HG02642 (cell line): ENCODE measurements at regions not wholly inside any gene's neighbourhood (a gene's known extent, or its start where the extent isn't known, plus 50 kb on each side); places are given as distances from the start of the nearest gene placed in this dataset.
"Not testable (repeated sequence)": the region's sequence is repeated elsewhere in the genome, so short reads cannot be mapped to it uniquely, and the experiment has no call there.

Experiments
- ATAC-seq: cut with Tn5 transposase; IDR thresholded peaks from one replicate; pipeline ENCODE4 v1.9.1; 2021; ENCODE audit warnings: mild to moderate bottlenecking; ENCODE audit not compliant: unreplicated experiment, poor library complexity

DNA sequence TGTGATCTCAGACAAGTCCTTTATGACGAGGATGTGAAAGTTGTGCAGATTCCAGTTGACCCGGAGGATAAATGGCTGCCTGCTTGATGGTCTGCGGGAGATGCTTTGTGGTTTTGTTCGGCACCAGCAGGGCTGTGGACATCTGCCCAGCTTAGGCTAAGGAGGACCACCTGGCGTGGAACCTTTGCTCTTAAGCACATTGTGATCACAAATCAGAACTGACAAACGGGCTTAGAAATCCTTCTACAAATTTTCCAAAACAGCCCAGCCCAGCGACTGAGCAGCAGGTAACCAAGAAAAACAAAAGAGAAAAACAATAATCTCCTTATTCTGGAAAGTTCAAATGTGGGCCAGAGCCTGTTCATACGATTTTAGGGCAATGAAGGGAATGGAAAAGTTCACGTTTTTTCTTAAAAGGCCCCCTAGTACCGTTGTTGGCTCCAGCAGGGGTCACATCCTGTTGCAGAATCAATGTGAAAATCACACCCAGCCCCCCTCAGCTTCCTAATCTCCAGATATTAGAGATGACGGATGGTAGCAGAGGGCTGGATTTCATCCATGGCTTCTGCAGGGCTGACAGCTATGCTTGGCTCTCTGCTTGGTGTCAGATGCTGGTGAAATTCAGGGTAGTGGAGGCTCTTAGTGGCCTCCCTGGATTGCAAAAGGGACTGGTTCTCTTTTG, 81.1 kb upstream of the RFLNA start:
- no peak for ATAC-seq

DNA sequence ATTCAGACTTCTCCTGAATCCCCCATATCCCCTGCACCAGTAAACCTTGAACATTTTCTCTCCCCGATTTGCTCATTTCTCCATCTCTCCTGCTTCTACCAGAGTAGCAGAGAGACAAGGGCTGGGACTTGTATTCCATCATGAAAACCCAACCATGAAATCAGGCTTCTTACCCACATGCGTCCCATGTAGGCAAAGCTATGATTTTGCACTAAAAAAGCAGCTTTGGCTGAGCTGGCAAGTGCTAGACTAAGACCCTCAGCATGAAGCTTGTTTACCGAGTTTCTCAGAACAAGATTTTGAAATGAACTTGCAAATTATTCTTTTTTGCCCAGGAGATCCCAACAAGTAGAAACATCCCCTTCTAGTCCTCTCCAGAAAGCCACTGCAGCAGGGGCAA, 80.3 kb upstream of the RFLNA start:
- no peak for ATAC-seq

DNA sequence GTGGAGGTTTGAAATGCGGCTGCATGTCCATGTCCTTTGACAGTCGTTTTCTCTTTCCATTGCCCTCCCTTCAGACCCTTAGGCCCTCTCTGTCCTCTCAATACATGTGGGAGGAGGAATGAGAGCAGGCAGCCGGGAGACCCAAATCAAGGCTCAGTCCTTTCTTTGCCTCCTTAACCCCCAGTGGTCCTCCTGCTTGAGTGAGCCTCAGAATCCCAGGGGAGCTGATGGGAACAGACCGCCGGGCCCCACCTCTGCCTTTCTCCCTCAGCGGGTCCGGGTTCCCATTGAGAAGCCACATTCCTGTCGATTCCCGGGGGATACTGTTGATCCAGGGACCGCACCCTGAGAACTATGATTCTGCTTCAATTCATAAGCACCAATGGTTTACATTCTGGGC, 77.9 kb upstream of the RFLNA start:
- no peak for ATAC-seq

DNA sequence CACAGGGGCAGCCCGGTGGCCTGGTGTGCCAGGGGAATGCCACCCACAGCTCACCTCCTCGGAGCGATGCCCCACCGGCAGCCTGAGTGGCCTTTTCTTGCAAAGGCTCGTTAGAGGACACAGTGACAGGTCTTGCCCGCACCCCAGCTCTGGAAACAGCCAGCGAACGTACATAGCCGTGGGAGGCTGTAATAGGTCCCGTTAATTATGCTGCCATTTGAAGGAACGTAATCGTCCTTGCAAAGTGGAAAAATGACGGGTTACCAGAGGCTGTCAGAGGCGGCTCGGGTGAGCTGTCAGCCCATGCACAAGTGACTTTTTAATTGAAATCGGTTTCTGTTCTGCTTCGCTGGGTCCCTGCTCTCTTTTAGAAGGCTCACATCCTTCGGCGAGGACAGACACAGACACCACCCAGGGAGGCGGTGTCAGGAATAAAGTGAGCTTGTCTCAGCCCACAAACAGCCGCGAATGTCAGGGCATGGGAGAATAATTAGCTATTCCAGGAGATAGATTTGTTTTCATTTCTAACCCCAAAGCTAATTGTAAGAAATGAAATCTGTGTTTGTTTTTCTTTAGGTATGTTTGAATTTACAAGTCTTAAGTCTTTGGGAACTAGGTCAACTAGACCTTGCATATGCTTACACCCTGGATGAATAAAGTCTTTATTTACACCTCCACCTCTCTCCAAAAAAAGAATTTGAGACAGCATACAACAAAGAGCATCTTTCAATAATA, 77.2 kb upstream of the RFLNA start:
- no peak for ATAC-seq

DNA sequence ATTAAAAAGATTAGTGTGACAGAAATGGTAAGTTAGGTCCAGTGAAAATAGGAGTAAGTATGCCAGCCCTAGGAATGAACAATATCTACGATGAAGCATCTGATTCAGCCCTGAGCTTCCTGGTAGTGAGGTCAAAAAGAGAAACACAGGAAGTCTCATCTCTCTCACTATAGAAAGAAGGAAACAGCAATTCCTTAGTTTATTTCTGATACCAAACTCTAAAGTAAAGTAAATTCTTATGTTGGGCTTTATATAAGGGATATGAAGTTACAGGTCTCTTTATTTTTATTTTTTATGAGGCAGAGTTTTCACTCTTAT, 76.7 kb upstream of the RFLNA start:
- ATAC-seq: no peak

DNA sequence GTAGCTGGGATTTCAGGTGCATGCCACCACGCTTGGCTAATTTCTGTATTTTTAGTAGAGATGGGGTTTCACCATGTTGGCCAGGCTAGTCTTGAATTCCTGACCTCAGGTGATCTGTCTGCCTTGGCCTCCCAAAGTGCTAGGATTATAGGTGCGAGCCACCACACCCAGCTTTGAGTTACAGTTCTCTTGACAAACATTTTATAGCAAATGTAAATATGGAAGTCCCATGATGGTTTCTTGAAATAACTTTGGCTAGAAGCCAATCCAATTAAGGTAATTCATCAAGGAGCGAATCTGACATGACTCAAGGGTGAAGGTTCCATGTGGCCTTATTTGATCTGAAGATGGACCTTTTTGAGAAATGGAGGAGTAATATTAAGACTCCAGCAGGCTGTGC, 76.2 kb upstream of the RFLNA start:
- not testable (repeated sequence) for ATAC-seq

DNA sequence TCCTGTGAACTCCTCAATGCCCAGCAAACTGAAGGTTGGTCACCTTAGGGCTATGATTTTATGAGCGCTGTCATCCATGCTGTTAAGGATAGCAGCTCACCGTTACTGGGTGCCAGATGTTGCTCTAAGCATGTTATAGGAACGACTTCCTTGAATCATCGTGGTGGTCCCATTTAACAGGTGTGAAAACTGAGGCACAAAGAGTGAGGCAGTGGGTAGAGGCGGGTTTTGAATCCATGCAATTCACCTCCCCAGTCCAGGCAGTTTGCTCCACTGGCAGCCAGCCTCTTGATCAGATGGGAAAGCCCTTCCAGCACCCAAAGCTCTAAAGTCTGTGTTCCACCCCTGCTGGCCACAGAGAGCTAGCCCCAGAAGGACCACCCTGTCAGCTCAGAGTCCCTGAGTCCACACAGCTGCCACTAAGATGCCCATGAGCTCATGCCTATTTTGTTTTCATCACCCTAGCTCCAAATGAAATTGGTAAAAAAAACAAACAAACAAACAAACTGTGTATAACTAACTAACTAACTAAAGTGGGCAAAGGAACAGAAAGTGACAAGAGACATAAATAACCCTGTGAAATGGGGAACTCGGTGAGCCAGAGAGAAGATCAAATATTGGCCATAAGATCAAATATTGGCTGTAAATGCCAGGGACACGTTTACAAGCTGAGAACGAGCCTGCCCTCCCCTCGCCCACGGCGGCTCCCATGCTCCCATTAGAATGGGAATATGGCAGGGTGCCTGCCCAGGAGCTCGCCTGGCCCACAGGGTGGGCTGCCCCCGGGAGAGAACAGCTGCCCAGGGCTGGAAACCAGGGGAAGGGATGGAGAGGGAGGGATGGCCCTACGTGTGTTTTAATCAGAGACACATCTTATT, 72.3 kb upstream of the RFLNA start:
- no peak for ATAC-seq

DNA sequence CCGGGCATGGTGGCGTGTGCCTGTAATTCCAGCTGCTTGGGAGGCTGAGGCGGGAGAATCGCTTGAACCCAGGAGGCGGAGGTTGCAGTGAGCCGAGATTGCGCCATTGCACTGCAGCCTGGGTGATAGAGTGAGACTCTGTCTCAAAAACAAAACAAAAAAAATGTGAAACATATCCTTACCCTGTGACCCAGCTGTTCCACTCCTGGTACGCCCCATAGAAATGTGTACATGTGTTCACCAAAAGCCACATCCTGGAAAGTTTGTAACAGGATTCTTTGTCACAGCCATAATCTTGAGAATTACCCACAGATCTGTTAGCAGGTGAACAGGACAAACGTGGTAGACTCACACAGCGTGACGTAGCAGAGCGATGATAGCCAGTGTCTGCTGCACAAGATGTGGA, 71.2 kb upstream of the RFLNA start:
- ATAC-seq: not testable (repeated sequence)

DNA sequence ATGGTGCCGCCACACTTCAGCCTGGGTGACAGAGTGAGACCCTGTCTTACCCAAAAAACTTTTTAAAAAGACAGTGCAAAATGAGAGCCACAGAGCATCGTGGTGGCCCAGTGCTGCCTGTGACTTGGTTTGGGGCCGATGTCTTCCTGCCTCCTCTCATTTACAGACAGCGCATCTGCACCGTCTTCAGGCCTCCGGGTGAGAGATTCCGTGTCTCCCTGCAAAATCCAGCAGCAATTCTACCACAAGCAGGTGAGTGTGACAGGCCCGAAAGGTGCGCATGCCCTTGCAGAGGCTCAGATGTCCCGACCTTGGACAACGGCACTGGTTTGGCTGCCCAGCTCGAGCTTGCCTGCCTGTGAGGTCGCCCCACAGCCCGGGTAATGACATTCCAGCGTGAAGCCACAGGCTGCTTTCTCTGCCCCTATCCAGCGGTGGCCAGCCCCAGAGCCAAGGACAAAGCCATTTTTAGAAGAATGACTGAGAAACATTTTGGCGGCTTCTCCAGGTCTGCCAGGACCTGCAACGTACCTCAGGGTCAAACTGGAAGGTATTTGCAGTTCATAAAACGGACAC, 70.3 kb upstream of the RFLNA start:
- no peak for ATAC-seq

DNA sequence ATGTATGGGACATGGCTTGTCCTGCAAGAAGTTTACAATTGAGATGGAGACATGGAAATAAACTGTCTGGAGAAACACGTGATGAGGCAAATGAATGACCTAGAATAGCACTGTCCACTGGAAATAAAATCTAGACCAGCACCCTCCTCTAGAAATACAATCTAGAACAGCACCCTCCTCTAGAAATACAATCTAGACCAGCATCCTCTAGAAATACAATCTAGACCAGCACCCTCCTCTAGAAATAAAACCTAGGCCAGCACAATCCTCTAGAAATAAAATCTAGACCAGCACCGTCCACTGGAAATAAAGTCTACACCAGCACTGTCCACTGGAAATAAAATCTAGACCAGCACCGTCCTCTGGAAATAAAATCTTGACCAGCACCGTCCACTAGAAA, 69.2 kb upstream of the RFLNA start:
- no peak for ATAC-seq

DNA sequence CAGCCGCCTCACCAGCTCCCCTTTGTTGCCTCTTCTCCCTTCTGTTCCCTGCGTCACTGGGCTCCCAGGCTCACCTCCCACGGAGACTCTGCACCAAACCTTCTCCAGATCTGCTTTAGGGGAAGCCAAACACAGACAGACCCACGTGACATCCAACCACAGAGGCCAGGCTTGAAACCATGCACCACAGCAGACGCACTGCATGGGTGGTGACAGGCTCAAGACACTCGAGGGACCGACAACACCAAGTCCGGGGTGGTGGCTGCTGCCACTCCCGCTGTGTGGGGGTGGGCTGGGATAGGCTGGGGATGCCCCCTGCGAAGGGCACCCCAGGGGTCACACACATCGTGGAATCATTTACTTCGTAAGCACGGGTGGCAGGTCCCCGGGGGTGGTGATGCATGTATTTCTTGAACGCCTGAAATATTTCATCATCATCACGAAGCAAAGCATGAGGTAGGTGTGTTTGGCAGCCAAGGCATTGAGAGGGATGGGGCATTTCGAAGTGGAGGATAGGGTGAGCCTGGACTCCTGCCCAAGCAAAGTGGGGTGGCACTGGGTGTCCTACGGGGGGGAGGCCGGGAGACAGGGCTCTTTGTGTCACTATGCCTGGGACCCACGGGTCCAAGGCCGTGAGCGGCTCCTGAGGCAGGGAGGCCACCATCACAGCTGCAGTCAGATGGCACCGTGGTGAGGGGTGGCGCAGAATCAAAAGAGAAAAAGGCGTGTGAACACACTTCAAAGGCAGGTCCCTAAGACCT, 66.8 kb upstream of the RFLNA start:
- ATAC-seq: no peak

DNA sequence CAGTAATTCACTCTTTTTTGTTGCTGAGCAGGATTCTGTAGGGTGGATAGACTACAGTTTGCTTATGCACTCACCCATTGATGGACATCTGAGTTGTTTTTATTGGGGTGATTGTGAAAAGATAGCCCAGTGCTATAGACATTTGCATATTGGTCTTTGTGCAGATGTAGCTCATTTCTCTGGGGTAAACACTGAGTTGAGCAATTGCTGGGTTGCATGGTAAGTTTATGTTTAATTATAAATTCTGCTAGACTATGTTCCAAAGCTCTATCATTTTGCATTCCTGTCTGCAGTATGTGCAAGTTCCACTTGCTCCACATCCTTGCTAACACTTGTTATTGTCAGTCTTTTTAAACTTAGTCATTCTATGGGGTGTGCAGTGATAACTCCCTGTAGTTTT, 65.4 kb upstream of the RFLNA start:
- ATAC-seq: no peak

DNA sequence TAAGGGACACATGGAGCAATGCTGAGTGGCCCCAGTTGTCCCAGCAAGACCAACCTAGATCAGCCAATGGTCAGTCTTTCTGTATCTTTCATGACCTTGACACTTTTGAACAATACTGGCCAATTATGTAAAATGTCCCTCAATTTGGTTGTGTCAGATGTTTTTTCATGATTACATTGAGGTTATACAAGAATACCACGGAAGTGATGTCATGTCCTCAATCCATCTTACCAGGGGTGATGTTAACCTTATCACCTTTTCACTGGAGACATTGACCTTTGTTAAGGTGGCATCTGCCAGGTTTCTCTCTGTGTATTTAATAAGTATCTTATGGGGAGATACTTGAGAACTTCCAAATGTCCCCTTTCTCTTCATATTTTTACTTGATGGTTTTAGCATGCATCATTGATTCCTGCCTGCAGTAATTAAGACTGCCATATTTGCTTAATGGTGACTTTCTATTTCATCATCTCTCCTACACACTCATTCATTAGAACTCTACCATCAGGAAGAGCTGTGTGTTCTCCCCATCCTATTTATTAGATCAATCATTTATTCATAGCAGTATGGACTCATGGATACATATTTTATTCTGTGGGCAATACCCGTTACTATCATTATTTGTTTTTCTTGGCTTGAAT, 64.7 kb upstream of the RFLNA start:
- ATAC-seq: no peak

DNA sequence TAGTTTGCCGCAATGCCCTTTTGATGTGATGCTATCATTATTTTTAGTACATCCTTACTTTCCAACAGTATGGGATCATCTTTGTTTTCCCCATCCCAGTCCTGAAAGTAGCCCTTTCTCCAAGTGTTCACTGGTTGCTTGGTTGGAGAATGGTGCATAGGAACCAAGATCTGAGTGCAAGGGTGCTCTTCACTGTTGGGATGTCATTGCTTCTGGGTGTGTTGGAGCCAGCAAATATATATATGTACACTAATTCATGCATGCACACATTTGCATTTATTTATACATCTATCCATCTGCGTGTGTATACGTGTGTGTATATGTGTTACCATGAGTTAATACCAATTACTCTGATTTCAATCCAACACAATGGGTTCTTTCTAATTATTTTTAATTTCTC, 64.1 kb upstream of the RFLNA start:
- no peak for ATAC-seq

DNA sequence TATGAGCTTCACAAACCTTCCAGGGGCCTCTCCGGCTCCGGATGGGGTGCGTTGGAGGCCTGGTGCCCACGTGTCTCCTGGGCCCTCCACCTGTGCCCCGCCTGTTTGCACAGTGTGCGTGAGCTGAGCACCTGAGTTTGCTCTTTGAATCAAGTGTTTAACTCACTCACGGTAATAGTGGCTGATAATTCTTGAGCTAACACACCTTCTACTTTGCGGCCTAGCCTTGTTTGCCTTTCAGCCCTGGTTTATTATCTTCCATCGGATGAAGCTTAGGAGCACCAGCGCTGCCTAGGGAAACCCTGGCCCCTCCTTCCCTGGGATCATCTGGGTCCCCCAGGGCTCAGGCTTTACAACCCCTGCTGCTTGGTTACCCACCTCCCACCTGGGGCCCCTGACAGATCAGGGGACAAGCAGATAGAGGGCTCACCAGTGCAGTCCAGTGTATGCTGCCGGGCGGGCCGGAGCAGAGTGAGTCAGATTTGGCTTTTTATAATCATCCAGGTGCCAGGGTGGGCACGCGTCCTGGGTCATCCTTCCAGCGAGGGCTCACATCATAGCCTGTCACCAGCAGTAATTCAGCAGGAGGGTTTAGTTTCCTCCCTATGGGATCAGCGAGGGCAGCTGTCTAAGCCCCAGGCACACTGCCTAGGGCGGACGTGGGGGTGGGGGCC, 62.8 kb upstream of the RFLNA start:
- no peak for ATAC-seq

DNA sequence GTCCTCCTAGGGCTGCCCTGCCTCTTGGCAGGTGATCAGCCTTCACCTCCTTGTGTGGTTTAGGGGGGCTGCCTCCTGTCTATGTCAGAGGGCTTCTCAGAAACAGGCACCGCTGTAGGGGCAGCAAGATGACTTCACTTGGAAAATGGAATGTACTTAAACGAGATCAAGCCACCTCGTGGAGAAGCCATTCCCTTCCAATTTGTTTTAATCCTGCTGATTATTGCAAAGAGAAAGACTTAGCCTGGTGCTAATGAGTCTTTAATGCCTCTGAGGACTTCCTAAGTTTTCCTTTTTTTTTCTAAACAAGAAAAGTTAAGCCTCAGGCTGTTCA, 62.3 kb upstream of the RFLNA start:
- no peak for ATAC-seq

DNA sequence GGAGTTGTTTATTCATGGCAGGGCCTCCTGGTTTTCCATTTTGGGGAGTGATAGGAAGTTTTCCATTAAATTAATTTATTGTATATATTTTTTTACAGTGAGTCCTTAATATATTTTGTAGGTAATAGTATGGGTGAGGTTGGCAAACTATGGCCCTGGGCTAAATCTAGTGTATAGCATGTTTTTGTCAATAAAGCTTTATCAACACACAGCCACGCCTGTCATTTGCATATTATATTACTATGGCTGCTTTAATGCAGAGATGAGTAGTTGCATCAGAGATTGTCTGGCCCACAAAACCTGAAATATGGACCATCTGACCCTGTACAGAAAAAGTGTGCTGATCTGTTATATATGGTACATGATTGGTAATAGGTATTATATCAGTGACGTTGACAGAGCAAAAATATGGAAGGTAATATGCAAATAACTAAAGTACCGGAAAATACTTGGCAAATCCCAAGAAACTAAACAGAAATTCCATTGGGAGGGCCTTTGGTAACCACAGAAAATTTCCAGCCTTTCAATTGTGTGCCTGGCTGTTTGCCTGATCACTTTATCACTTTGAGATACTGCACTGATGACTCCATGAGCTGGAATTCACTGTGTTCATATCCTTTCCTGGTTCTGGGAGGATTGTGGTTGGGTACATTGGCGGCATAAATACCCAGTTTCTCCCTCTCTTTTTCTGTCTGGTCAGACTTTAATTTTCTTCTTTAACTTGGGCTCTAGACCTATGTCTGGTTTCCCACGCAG, 61.7 kb upstream of the RFLNA start:
- ATAC-seq: no peak

DNA sequence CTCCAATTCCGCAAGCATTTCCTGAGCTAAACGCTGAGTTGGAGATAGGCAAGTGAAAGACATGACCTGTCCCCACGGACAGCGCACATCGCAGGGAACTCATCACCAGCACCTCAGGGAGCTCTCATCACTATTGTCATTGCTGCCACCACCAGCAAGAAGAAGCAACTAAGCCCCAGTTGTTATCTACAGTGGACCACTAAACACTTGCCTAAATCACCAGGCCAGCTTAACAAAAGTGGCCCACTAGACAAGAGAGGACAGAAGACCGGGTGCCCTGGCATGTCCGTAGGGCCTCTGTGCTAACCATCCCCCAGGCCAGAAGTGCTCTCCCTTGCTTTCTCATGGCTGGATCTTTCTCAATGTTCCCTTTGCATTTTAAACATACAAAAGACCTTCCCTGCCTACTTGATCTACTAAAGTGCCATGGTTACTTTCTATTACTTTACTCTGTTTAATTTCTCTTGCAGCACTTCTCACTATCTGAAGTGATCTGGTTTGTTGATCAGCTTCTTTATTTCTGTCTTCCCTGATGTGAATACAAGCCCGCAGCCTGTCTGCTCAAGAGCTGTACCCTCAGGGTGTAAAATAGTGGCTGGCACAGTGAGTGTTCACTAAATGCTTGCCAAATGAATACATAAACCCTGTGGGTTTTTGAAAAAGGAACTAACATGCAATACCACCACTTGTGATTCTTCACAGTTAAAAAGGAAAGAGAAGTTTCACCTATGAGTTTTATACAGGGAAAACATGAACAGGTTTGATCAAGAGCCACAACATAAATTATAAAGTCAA, 60.9 kb upstream of the RFLNA start:
- no peak for ATAC-seq
